ENCODE measurements at regions not wholly inside any gene's neighbourhood (a gene's known extent, or its start where the extent isn't known, plus 50 kb on each side); places are given as distances from the start of the nearest gene placed in this dataset.

GRCh38 chr2:67516362-67516761, 119.2 kb downstream of the ETAA1 start:
- H3K4me3 ChIP-seq (ENCODE audit: low read length), result no peak overlapping the region
- TF ChIP-seq CTCF (conservative IDR thresholded peaks at IDR 0.05; ENCODE audit: low read length), result no peak
- DNase-seq (ENCODE audit: low read depth), result no peak

- TF ChIP-seq CTCF (conservative IDR thresholded peaks at IDR 0.05; ENCODE audit: low read length), result no peak
- no peak overlapping the region for H3K4me3 ChIP-seq (ENCODE audit: low read length)
- peak; percentile 61 for DNase-seq (ENCODE audit: low read depth)
These were observed 119.9 kb downstream of the ETAA1 start for GRCh38 chr2:67516899-67517530.

DNA sequence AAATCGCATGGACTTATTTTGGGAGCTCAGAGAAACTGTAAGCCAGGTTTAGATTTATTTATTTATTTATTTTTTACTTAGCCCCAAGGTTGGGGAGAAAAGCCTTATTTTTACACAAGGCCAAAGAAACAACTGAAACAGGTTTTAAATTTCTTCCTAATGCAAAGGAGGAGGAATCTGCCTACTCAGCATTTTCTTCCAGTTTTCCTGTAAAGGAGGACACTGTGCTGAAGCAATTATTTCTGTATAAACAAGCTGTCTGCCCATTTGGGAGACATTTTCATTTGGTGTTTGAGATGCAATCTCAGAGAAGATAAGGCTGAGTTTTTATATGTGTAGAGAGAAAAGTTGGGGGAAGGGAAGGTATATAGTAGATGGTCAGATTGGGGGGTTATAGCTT, 125.0 kb downstream of the ETAA1 start:
- no peak overlapping the region for H3K4me3 ChIP-seq (ENCODE audit: low read length)
- DNase-seq (ENCODE audit: low read depth), result no peak
- TF ChIP-seq CTCF (conservative IDR thresholded peaks at IDR 0.05; ENCODE audit: low read length), result no peak

DNA sequence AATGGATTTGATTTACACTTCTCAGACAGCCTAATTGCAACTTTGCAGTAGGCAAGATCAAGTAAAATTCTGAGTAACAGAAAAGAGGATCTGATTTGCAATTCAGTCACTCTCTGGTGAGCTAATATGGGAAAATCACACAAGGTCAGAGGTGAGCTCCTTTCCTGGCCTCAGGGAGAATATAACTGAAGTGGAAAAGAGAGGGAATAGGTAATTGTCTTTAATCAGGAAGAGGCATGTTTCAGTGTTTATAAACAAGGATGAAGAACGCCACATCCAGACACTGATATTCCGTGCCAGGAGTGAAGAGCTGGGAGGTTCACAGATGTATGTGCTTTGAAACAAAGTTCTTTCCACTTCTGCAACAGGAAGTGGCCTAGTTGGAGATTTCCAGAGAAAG, 127.1 kb downstream of the ETAA1 start:
- no peak for TF ChIP-seq CTCF (conservative IDR thresholded peaks at IDR 0.05; ENCODE audit: low read length)
- no peak for DNase-seq (ENCODE audit: low read depth)
- no peak overlapping the region for H3K4me3 ChIP-seq (ENCODE audit: low read length)

DNA sequence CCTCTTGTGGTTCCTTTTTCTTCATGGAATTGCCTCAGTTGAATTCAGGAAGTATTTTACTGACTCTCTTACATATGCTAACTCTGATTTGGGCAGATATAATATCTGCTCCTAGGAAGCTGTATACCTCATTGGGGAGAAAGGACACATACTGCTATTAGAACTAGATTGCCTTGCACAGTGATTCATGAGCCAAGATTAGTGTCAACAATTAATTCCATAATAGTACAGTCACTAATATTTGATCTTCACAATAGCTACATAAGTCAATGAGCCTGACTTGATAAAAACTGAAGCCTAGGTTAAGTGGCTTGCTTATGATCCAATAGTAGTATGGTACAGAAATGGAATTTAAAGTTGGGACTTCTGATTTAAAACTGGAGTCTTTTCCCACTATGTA, 127.6 kb downstream of the ETAA1 start:
- TF ChIP-seq CTCF (conservative IDR thresholded peaks at IDR 0.05; ENCODE audit: low read length), result no peak
- H3K4me3 ChIP-seq (ENCODE audit: low read length), result no peak overlapping the region
- no peak for DNase-seq (ENCODE audit: low read depth)

- no peak for TF ChIP-seq CTCF (conservative IDR thresholded peaks at IDR 0.05; ENCODE audit: low read length)
- H3K4me3 ChIP-seq (ENCODE audit: low read length), result no peak overlapping the region
- peak; percentile 86 for DNase-seq (ENCODE audit: low read depth)
These were observed 129.2 kb downstream of the ETAA1 start for GRCh38 chr2:67526283-67526682.

- no peak for DNase-seq (ENCODE audit: low read depth)
- TF ChIP-seq CTCF (conservative IDR thresholded peaks at IDR 0.05; ENCODE audit: low read length), result no peak
- no peak overlapping the region for H3K4me3 ChIP-seq (ENCODE audit: low read length)
These were observed 131.2 kb downstream of the ETAA1 start for GRCh38 chr2:67528320-67528719.
